BE2C (cell line): ENCODE measurements at regions not wholly inside any gene's neighbourhood (a gene's known extent, or its start where the extent isn't known, plus 50 kb on each side); places are given as distances from the start of the nearest gene placed in this dataset.
"Not testable (repeated sequence)": the region's sequence is repeated elsewhere in the genome, so short reads cannot be mapped to it uniquely, and the experiment has no call there.

Source experiments
- DNase-seq: peaks from one replicate; pipeline ENCODE4 v3.0.0-alpha.2; 2020
- H3K27me3 ChIP-seq: fragments of 250-450 bp; sonication (Bioruptor Pico); 2 replicates; pipeline ENCODE4 v1.5.1; 2020; ENCODE audit warnings: mild to moderate bottlenecking
- H3K36me3 ChIP-seq: fragments of 250-450 bp; sonication (Bioruptor Pico); 2 replicates; pipeline ENCODE4 v1.5.1; 2020; ENCODE audit warnings: mild to moderate bottlenecking
- H3K4me1 ChIP-seq: fragments of 250-450 bp; sonication (Bioruptor Pico); 2 replicates; pipeline ENCODE4 v1.5.1; 2020
- H3K4me3 ChIP-seq: 2 replicates; pipeline ENCODE4 v1.5.1; 2011; ENCODE audit warnings: low read depth, low read length
- H3K9me3 ChIP-seq: fragments of 250-450 bp; sonication (Bioruptor Pico); 2 replicates; pipeline ENCODE4 v1.5.1; 2020
- TF ChIP-seq, protein P1 (sequence below): IDR thresholded peaks from 2 replicates; pipeline ENCODE4 v1.5.1; 2012; ENCODE audit warnings: mild to moderate bottlenecking, low read depth, low read length

DNA sequence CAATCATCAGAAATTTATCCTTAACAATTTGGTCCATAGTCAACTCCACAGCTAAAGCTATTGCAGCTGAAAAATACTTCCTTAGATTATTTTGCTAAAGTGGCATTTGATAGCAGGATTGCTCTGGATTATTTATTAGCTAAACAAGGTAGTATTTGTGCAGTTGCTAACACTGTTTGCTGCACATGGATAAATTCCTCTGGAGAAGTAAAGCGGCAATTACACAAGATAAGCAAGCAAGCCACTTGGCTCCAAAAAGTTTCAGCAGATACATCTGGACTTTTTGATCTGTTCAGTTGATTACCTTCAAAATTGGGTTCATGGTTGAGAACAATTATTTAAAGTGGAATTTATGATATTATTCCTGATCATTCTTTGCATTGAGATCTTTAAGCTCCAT, 971.5 kb downstream of the C4orf33 start:
- TF ChIP-seq, protein P1, sequence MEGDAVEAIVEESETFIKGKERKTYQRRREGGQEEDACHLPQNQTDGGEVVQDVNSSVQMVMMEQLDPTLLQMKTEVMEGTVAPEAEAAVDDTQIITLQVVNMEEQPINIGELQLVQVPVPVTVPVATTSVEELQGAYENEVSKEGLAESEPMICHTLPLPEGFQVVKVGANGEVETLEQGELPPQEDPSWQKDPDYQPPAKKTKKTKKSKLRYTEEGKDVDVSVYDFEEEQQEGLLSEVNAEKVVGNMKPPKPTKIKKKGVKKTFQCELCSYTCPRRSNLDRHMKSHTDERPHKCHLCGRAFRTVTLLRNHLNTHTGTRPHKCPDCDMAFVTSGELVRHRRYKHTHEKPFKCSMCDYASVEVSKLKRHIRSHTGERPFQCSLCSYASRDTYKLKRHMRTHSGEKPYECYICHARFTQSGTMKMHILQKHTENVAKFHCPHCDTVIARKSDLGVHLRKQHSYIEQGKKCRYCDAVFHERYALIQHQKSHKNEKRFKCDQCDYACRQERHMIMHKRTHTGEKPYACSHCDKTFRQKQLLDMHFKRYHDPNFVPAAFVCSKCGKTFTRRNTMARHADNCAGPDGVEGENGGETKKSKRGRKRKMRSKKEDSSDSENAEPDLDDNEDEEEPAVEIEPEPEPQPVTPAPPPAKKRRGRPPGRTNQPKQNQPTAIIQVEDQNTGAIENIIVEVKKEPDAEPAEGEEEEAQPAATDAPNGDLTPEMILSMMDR, result no peak
- H3K27me3 ChIP-seq, result no peaks in the 10 kb centered on the region
- H3K4me3 ChIP-seq, result no peak overlapping the region
- H3K4me1 ChIP-seq, result no peaks in the 10 kb centered on the region
- H3K36me3 ChIP-seq, result no peaks in the 10 kb centered on the region
- no peak for DNase-seq
- no peaks in the 10 kb centered on the region for H3K9me3 ChIP-seq

DNA sequence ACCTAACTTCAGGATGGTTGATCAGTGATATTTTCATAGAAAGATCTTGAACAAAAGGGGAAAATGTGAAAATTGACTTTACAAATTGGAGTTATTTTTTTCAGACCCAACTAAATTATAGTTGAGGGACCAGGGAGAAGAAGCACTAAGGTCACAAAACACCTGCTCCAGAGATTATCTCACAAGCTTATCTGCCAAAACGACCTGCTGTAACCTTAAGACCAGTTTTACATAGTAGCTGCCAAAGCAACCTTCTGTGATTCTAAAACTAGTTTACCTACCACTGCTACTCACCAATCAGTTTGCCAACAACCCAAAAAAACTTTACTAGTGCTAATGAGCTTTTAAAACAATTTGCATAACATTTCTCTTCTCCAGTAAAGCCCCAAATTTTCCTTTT, 972.1 kb downstream of the C4orf33 start:
- Histone ChIP-seq H3K27me3 (no peaks in the 10 kb centered on the region), H3K9me3 (no peaks in the 10 kb centered on the region), H3K4me3 (no peak overlapping the region), H3K4me1 (no peaks in the 10 kb centered on the region), H3K36me3 (no peaks in the 10 kb centered on the region)
- no peak for DNase-seq
- TF ChIP-seq, protein P1, result no peak

DNA sequence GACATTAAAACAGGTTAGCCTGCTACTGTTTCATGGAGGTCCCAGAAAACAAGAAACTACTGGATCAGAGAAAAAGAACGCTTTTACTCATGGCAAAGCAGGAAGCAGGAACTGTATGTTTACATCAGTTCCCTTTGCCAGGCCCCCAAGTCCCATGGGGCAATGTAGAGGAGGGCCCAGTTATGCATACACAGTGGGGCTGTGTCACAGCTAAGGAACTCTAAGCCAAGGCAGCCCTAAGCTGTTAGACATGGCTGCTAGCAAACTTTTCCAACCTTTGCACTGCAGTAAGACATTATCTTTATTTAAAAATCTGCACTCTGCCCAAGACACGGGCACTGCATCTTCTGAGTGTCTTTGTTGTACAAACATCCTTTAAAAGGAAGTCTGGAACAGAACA, 975.8 kb downstream of the C4orf33 start:
- H3K4me3 ChIP-seq, result no peak overlapping the region
- H3K36me3 ChIP-seq, result no peaks in the 10 kb centered on the region
- TF ChIP-seq, protein P1, result no peak

DNA sequence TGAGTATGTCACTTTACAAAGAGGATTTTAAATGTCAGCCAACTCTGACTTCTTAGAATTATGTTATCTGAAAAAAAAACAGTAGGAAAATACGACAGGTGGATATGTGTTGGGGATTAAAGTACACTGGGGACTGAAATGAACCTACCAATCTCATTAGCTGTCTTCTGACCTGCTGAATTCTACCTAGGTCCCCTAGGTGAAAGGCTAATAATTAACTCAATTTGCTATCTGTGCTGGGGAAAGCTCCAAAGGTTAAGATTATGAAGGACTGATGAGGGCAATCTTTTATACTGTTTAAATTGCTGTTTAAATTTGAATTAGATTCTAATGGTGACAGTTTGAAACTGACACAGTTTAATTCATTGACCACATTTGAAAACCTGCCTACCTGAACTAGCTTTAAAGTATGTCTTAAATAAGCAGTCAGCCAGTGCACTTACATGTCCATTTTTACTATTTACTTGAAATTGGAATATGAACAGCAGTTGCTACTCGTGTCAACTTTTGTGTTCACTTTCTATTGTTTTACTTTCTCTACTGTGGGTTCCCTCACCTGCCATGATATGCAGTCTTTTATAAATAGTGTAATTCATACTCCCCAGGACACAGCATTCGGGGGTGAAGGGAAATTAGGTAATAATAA, 977.3 kb downstream of the C4orf33 start:
- H3K9me3 ChIP-seq, result no peaks in the 10 kb centered on the region
- no peak for DNase-seq
- H3K36me3 ChIP-seq, result no peaks in the 10 kb centered on the region
- no peaks in the 10 kb centered on the region for H3K4me1 ChIP-seq
- TF ChIP-seq, protein P1, result no peak
- H3K4me3 ChIP-seq, result no peak overlapping the region
- no peaks in the 10 kb centered on the region for H3K27me3 ChIP-seq

More for the DNA sequence above, 975.8 kb downstream of the C4orf33 start:
- H3K27me3 ChIP-seq, result no peaks in the 10 kb centered on the region
- H3K4me1 ChIP-seq, result no peaks in the 10 kb centered on the region
- H3K9me3 ChIP-seq, result no peaks in the 10 kb centered on the region
- DNase-seq, result peak; percentile 24

DNA sequence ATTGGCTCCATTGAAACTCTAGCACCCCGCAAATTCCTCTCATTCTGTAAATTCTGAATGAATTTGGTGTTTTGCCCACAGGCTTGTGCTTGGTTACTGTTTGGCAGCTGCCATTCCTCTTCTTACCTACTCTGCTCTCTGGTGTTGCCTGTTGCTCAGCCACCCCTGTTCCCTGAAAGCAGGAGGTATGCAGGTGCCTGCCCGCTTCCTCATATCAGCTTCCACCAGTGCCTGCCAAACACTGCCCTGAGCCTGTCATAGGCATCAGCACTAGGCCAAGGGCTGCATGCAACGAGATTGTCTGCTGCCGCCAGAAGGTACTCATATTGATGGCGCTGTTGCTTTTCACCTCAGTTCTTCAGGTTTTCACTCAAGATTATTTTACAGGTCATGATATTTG, 978.1 kb downstream of the C4orf33 start:
- DNase-seq, result no peak
- Histone ChIP-seq H3K4me3 (no peak overlapping the region), H3K27me3 (no peaks in the 10 kb centered on the region), H3K36me3 (no peaks in the 10 kb centered on the region), H3K4me1 (no peaks in the 10 kb centered on the region), H3K9me3 (no peaks in the 10 kb centered on the region)
- TF ChIP-seq, protein P1, result no peak

DNA sequence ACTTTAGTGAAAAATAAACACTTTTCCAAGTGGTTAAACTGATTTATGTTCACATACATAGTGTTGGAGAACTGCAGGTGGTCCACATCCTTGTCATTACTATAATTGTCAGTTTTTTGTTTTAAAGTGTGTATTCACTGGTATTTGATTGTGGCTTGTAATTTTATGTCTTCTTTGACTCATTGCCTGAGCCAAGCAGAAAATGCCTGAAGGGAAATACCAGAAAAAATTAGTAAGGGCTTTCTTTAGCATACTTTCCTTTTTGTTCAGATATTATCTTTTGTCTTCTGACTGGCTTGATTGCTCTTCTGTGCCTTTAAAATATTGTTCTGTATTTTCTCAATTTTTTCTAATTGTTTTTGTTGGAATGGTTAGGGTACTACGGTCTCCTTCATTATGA, 981.3 kb downstream of the C4orf33 start:
- TF ChIP-seq, protein P1, result no peak
- 0 out of 2 replicates have a peak, but pooled peaks cover under 1% of the 10 kb centered on the region for H3K9me3 ChIP-seq
- no peak for DNase-seq
- no peaks in the 10 kb centered on the region for H3K27me3 ChIP-seq
- no peaks in the 10 kb centered on the region for H3K4me1 ChIP-seq
- H3K36me3 ChIP-seq, result no peaks in the 10 kb centered on the region
- H3K4me3 ChIP-seq, result no peak overlapping the region

DNA sequence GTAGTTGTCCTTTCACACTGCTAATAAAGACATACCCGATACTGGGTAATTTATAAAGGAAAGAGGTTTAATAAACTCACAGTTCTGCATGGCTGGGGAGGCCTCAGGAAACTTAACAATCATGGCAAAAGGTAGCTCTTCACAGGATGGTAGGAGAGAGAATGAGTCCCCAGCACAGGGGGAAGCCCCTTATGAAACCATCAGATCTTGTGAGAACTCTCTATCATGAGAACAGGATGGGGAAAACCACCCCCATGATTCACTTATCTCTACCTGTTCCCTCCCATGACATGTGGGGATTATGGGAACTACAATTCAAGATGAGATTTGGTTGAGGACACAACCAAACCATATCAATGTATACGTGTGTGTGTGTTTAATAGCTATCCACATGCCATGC, 983.1 kb downstream of the C4orf33 start:
- not testable (repeated sequence) for H3K4me1 ChIP-seq, H3K27me3 ChIP-seq, H3K4me3 ChIP-seq, H3K36me3 ChIP-seq, H3K9me3 ChIP-seq, DNase-seq
